GM23338 (cell line): ENCODE measurements at regions not wholly inside any gene's neighbourhood (a gene's known extent, or its start where the extent isn't known, plus 50 kb on each side); places are given as distances from the start of the nearest gene placed in this dataset.

Experiments used
- ATAC-seq: fragments of 200-7000 bp; cut with Tn5 transposase; 3 replicates; pipeline ENCODE4 v1.9.1; 2020
- DNase-seq: peaks from one replicate; pipeline ENCODE4 v3.0.0-alpha.2; 2015; ENCODE audit warnings: low spot score
- H2AFZ ChIP-seq: fragments of 200-600 bp; sonication (generic); 2 replicates; pipeline ENCODE4 v1.8.0; 2016; ENCODE audit warnings: antibody characterized with exemption, mild to moderate bottlenecking, moderate library complexity
- H3F3A ChIP-seq: fragments of 200-600 bp; sonication (generic); replicated peaks from 2 replicates; pipeline ENCODE4 v1.8.0; 2017; ENCODE audit warnings: antibody characterized with exemption, mixed run types, low read depth
- H3K27ac ChIP-seq: fragments of 200-600 bp; sonication (generic); 2 replicates; pipeline ENCODE4 v1.6.1; 2016; ENCODE audit warnings: low read depth
- H3K27me3 ChIP-seq: fragments of 200-600 bp; sonication (generic); 2 replicates; pipeline ENCODE4 v1.8.0; 2016; ENCODE audit warnings: mild to moderate bottlenecking, mixed run types, moderate library complexity; ENCODE audit not compliant: insufficient read depth
- H3K36me3 ChIP-seq: fragments of 200-600 bp; sonication (generic); 2 replicates; pipeline ENCODE4 v1.8.0; 2016; ENCODE audit warnings: mild to moderate bottlenecking; ENCODE audit not compliant: insufficient read depth
- H3K4me1 ChIP-seq: fragments of 200-600 bp; sonication (generic); 2 replicates; pipeline ENCODE4 v1.8.0; 2016; ENCODE audit warnings: mild to moderate bottlenecking, moderate library complexity; ENCODE audit not compliant: insufficient read depth
- H3K4me2 ChIP-seq: fragments of 200-600 bp; sonication (generic); 2 replicates; pipeline ENCODE4 v1.7.1; 2017; ENCODE audit warnings: mixed run types
- H3K4me3 ChIP-seq: fragments of 200-600 bp; sonication (generic); 2 replicates; pipeline ENCODE4 v1.6.1; 2016; ENCODE audit warnings: mixed run types
- H3K79me2 ChIP-seq: fragments of 200-600 bp; sonication (generic); replicated peaks from 2 replicates; pipeline ENCODE4 v1.8.0; 2017; ENCODE audit warnings: mild to moderate bottlenecking; ENCODE audit not compliant: insufficient read depth
- H3K9me2 ChIP-seq: fragments of 200-600 bp; sonication (generic); 2 replicates; pipeline ENCODE4 v1.8.0; 2017; ENCODE audit not compliant: insufficient read depth
- H4K20me1 ChIP-seq: fragments of 200-600 bp; sonication (generic); replicated peaks from 2 replicates; pipeline ENCODE4 v1.8.0; 2017; ENCODE audit warnings: mild to moderate bottlenecking; ENCODE audit not compliant: insufficient read depth
- H3K27ac Mint-ChIP-seq: 2 replicates; pipeline ENCODE4 v1.8.0; 2020; ENCODE audit warnings: inconsistent platforms, mild to moderate bottlenecking, moderate library complexity, mixed read lengths
- H3K27me3 Mint-ChIP-seq: 3 replicates; pipeline ENCODE4 v1.8.0; 2022; ENCODE audit warnings: low read depth, mild to moderate bottlenecking, moderate library complexity, mixed read lengths, inconsistent platforms; ENCODE audit not compliant: insufficient read depth, poor library complexity
- H3K36me3 Mint-ChIP-seq: 3 replicates; pipeline ENCODE4 v1.8.0; 2021; ENCODE audit warnings: low read depth, mild to moderate bottlenecking, inconsistent platforms, moderate library complexity, mixed read lengths
- H3K4me1 Mint-ChIP-seq: 3 replicates; pipeline ENCODE4 v1.8.0; 2020; ENCODE audit warnings: mild to moderate bottlenecking, inconsistent platforms, mixed read lengths
- H3K4me3 Mint-ChIP-seq: 3 replicates; pipeline ENCODE4 v1.8.0; 2021; ENCODE audit warnings: moderate library complexity, mild to moderate bottlenecking, inconsistent platforms, mixed read lengths
- H3K9me3 Mint-ChIP-seq: 3 replicates; pipeline ENCODE4 v1.8.0; 2020; ENCODE audit warnings: moderate library complexity, mild to moderate bottlenecking, inconsistent platforms, mixed read lengths
- CTCF ChIP-seq, 2 experiments: fragments of 200-600 bp in 1 of 2; sonication (generic) in 1 of 2; conservative IDR thresholded peaks; 2 replicates each; pipeline versions ENCODE4 v1.5.1 to v1.6.1; 2016 to 2017; ENCODE audit warnings: antibody characterized with exemption in 2 of 2, low read depth in 2 of 2, mild to moderate bottlenecking in 2 of 2, moderate library complexity in 1 of 2
- ETS1 ChIP-seq: IDR thresholded peaks from 2 replicates; pipeline ENCODE4 v1.6.1; 2016; ENCODE audit warnings: antibody characterized with exemption
- EZH2 ChIP-seq: fragments of 200-600 bp; sonication (generic); IDR thresholded peaks from one replicate; pipeline ENCODE4 v1.8.0; 2017; ENCODE audit warnings: antibody characterized with exemption, mild to moderate bottlenecking, low read depth; ENCODE audit not compliant: unreplicated experiment
- EZH2phosphoT487 ChIP-seq: fragments of 200-600 bp; sonication (generic); IDR thresholded peaks from one replicate; pipeline ENCODE4 v1.8.1; 2018; ENCODE audit warnings: antibody characterized with exemption; ENCODE audit not compliant: unreplicated experiment
- JUNB ChIP-seq: IDR thresholded peaks from one replicate; pipeline ENCODE4 v1.6.1; 2016; ENCODE audit warnings: antibody characterized with exemption; ENCODE audit not compliant: unreplicated experiment
- NANOG ChIP-seq: IDR thresholded peaks from 2 replicates; pipeline ENCODE4 v1.6.1; 2016; ENCODE audit warnings: antibody characterized with exemption, borderline replicate concordance
- REST ChIP-seq: IDR thresholded peaks from one replicate; pipeline ENCODE4 v1.6.1; 2018; ENCODE audit warnings: antibody characterized with exemption; ENCODE audit not compliant: unreplicated experiment
- ZNF331 ChIP-seq: fragments of 250-450 bp; sonication (Bioruptor Pico); IDR thresholded peaks from 2 replicates; pipeline ENCODE4 v1.5.0; 2020; ENCODE audit warnings: low read depth, mild to moderate bottlenecking, moderate library complexity
- ZNF462 ChIP-seq: fragments of 250-450 bp; sonication (Bioruptor Pico); IDR thresholded peaks from 2 replicates; pipeline ENCODE4 v1.5.0; 2020; ENCODE audit warnings: mild to moderate bottlenecking, moderate library complexity

- TF ChIP-seq REST, result no peak
Measured at GRCh38 chr12:67927324-67927723, 61.9 kb upstream of the IFNG-AS1 start (continued).

- no peaks in the 10 kb centered on the region for H3K36me3 Mint-ChIP-seq
- Histone ChIP-seq H3K27me3 (no peaks in the 10 kb centered on the region), H3K9me2 (peaks cover 5% of the 10 kb centered on the region; the same call in 1 of the 2 replicates), H3K36me3 (no peaks in the 10 kb centered on the region), H3K27ac (no peak overlapping the region), H3K4me1 (no peaks in the 10 kb centered on the region), H3K4me2 (no peak overlapping the region), H4K20me1 (no peaks in the 10 kb centered on the region), H3K4me3 (no peak overlapping the region), H2AFZ (no peak overlapping the region), H3K79me2 (no peaks in the 10 kb centered on the region), H3F3A (no peaks in the 10 kb centered on the region)
- no peaks in the 10 kb centered on the region for H3K9me3 Mint-ChIP-seq
- no peak overlapping the region for H3K4me3 Mint-ChIP-seq
- H3K27ac Mint-ChIP-seq, result no peak overlapping the region
- DNase-seq (no peak), ATAC-seq (no peak)
- TF ChIP-seq ZNF462 (CRISPR knock-in tag) (no peak), REST (no peak), EZH2phosphoT487 (no peak), ZNF331 (CRISPR knock-in tag) (no peak), CTCF (conservative IDR thresholded peaks at IDR 0.05; ENCODE audit: low read depth in 2 of 2) (no peak), NANOG (no peak), ETS1 (no peak), EZH2 (no peak), JUNB (no peak)
- peaks cover 2% of the 10 kb centered on the region for H3K27me3 Mint-ChIP-seq
- H3K4me1 Mint-ChIP-seq, result peaks cover 3% of the 10 kb centered on the region; the same call in 2 of the 3 replicates
Measured at GRCh38 chr12:67927815-67928214, 61.4 kb upstream of the IFNG-AS1 start.
